ENCODE measurements at regions not wholly inside any gene's neighbourhood (a gene's known extent, or its start where the extent isn't known, plus 50 kb on each side); places are given as distances from the start of the nearest gene placed in this dataset.

DNA sequence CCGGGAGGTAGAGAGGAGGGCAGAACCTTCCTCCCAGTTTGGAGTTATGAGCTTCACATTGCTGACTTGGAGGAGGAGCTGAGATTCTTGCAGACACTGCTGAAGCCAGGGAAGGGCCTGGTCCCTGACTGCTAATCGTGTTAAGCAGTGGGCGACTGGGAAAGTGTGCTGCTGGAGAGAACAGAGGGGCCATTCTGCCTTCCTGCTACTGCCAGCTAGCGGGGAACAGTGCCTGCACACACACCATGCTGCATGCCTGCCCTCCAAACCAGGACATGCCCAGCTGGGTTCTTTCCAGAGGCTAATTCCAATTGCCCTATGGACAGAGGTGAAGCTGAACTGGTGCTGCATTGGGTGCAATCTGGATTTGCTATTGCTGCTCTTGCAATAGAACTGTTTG is 281.4 kb downstream of the AJAP1 start (continued):
- TF ChIP-seq, protein P1, sequence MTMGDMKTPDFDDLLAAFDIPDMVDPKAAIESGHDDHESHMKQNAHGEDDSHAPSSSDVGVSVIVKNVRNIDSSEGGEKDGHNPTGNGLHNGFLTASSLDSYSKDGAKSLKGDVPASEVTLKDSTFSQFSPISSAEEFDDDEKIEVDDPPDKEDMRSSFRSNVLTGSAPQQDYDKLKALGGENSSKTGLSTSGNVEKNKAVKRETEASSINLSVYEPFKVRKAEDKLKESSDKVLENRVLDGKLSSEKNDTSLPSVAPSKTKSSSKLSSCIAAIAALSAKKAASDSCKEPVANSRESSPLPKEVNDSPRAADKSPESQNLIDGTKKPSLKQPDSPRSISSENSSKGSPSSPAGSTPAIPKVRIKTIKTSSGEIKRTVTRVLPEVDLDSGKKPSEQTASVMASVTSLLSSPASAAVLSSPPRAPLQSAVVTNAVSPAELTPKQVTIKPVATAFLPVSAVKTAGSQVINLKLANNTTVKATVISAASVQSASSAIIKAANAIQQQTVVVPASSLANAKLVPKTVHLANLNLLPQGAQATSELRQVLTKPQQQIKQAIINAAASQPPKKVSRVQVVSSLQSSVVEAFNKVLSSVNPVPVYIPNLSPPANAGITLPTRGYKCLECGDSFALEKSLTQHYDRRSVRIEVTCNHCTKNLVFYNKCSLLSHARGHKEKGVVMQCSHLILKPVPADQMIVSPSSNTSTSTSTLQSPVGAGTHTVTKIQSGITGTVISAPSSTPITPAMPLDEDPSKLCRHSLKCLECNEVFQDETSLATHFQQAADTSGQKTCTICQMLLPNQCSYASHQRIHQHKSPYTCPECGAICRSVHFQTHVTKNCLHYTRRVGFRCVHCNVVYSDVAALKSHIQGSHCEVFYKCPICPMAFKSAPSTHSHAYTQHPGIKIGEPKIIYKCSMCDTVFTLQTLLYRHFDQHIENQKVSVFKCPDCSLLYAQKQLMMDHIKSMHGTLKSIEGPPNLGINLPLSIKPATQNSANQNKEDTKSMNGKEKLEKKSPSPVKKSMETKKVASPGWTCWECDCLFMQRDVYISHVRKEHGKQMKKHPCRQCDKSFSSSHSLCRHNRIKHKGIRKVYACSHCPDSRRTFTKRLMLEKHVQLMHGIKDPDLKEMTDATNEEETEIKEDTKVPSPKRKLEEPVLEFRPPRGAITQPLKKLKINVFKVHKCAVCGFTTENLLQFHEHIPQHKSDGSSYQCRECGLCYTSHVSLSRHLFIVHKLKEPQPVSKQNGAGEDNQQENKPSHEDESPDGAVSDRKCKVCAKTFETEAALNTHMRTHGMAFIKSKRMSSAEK (CRISPR knock-in tag; IDR thresholded peaks at IDR 0.05; ENCODE audit: borderline replicate concordance): no peak
- TF ChIP-seq, protein P2, sequence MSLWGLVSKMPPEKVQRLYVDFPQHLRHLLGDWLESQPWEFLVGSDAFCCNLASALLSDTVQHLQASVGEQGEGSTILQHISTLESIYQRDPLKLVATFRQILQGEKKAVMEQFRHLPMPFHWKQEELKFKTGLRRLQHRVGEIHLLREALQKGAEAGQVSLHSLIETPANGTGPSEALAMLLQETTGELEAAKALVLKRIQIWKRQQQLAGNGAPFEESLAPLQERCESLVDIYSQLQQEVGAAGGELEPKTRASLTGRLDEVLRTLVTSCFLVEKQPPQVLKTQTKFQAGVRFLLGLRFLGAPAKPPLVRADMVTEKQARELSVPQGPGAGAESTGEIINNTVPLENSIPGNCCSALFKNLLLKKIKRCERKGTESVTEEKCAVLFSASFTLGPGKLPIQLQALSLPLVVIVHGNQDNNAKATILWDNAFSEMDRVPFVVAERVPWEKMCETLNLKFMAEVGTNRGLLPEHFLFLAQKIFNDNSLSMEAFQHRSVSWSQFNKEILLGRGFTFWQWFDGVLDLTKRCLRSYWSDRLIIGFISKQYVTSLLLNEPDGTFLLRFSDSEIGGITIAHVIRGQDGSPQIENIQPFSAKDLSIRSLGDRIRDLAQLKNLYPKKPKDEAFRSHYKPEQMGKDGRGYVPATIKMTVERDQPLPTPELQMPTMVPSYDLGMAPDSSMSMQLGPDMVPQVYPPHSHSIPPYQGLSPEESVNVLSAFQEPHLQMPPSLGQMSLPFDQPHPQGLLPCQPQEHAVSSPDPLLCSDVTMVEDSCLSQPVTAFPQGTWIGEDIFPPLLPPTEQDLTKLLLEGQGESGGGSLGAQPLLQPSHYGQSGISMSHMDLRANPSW (CRISPR knock-in tag; conservative IDR thresholded peaks at IDR 0.05; ENCODE audit: low read depth): no peak
- TF ChIP-seq, protein P3, sequence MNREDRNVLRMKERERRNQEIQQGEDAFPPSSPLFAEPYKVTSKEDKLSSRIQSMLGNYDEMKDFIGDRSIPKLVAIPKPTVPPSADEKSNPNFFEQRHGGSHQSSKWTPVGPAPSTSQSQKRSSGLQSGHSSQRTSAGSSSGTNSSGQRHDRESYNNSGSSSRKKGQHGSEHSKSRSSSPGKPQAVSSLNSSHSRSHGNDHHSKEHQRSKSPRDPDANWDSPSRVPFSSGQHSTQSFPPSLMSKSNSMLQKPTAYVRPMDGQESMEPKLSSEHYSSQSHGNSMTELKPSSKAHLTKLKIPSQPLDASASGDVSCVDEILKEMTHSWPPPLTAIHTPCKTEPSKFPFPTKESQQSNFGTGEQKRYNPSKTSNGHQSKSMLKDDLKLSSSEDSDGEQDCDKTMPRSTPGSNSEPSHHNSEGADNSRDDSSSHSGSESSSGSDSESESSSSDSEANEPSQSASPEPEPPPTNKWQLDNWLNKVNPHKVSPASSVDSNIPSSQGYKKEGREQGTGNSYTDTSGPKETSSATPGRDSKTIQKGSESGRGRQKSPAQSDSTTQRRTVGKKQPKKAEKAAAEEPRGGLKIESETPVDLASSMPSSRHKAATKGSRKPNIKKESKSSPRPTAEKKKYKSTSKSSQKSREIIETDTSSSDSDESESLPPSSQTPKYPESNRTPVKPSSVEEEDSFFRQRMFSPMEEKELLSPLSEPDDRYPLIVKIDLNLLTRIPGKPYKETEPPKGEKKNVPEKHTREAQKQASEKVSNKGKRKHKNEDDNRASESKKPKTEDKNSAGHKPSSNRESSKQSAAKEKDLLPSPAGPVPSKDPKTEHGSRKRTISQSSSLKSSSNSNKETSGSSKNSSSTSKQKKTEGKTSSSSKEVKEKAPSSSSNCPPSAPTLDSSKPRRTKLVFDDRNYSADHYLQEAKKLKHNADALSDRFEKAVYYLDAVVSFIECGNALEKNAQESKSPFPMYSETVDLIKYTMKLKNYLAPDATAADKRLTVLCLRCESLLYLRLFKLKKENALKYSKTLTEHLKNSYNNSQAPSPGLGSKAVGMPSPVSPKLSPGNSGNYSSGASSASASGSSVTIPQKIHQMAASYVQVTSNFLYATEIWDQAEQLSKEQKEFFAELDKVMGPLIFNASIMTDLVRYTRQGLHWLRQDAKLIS (CRISPR knock-in tag; IDR thresholded peaks at IDR 0.05; ENCODE audit: borderline replicate concordance): no peak
- no peak for TF ChIP-seq ZBTB21 (CRISPR knock-in tag; IDR thresholded peaks at IDR 0.05; ENCODE audit: borderline replicate concordance)
- no peak for TF ChIP-seq FOXJ3 (CRISPR knock-in tag; IDR thresholded peaks at IDR 0.05; ENCODE audit: borderline replicate concordance)
- TF ChIP-seq NFYB (CRISPR knock-in tag; conservative IDR thresholded peaks at IDR 0.05; ENCODE audit: low read depth): no peak
- TF ChIP-seq NR1H2 (CRISPR knock-in tag; IDR thresholded peaks at IDR 0.05): no peak
- TF ChIP-seq SMAD4 (CRISPR knock-in tag; IDR thresholded peaks at IDR 0.05): no peak
- TF ChIP-seq GTF2I (CRISPR knock-in tag; conservative IDR thresholded peaks at IDR 0.05): no peak
- TF ChIP-seq FOXK1 (CRISPR knock-in tag; IDR thresholded peaks at IDR 0.05): no peak
- no peak for TF ChIP-seq ZNF317 (CRISPR knock-in tag; IDR thresholded peaks at IDR 0.05; ENCODE audit: borderline replicate concordance, low read depth)
- no peak for TF ChIP-seq TCF7 (CRISPR knock-in tag; IDR thresholded peaks at IDR 0.05; ENCODE audit: low read depth)
- no peak for TF ChIP-seq ZNF138 (CRISPR knock-in tag; conservative IDR thresholded peaks at IDR 0.05)
- TF ChIP-seq, protein P4, sequence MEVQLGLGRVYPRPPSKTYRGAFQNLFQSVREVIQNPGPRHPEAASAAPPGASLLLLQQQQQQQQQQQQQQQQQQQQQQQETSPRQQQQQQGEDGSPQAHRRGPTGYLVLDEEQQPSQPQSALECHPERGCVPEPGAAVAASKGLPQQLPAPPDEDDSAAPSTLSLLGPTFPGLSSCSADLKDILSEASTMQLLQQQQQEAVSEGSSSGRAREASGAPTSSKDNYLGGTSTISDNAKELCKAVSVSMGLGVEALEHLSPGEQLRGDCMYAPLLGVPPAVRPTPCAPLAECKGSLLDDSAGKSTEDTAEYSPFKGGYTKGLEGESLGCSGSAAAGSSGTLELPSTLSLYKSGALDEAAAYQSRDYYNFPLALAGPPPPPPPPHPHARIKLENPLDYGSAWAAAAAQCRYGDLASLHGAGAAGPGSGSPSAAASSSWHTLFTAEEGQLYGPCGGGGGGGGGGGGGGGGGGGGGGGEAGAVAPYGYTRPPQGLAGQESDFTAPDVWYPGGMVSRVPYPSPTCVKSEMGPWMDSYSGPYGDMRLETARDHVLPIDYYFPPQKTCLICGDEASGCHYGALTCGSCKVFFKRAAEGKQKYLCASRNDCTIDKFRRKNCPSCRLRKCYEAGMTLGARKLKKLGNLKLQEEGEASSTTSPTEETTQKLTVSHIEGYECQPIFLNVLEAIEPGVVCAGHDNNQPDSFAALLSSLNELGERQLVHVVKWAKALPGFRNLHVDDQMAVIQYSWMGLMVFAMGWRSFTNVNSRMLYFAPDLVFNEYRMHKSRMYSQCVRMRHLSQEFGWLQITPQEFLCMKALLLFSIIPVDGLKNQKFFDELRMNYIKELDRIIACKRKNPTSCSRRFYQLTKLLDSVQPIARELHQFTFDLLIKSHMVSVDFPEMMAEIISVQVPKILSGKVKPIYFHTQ (CRISPR knock-in tag; IDR thresholded peaks at IDR 0.05): no peak

All from WTC11 (cell line).